CD4-positive, alpha-beta memory T cell (primary cell): ENCODE measurements at regions not wholly inside any gene's neighbourhood (a gene's known extent, or its start where the extent isn't known, plus 50 kb on each side); places are given as distances from the start of the nearest gene placed in this dataset.

ENCODE experiments used
- CTCF ChIA-PET: fragments of 350-600 bp; sonication (Branson Sonifier 250); formaldehyde crosslinking; loops from one replicate; lab custom pipeline; 2021; ENCODE audit warnings: inconsistent platforms; ENCODE audit not compliant: partially characterized antibody; lab: Charles Lee
- POLR2A ChIA-PET: fragments of 350-600 bp; sonication (Branson Sonifier 250); formaldehyde crosslinking; loops from one replicate; lab custom pipeline; 2021; ENCODE audit not compliant: partially characterized antibody; lab: Charles Lee
- DNase-seq, 5 donors: peaks; one replicate each; pipeline versions ENCODE4 v3.0.0 to v3.0.0-alpha.2; 2020 to 2022; ENCODE audit warnings: mixed read lengths in 1 of 5
- H3K27ac ChIP-seq: one replicate; pipeline ENCODE4 v1.7.0; 2013; ENCODE audit warnings: low read depth, low read length
- H3K27me3 ChIP-seq: 2 replicates; pipeline ENCODE4 v1.7.0; 2013; ENCODE audit warnings: mild to moderate bottlenecking, low read length, moderate library complexity; ENCODE audit not compliant: insufficient read depth
- H3K36me3 ChIP-seq: 2 replicates; pipeline ENCODE4 v1.7.0; 2013; ENCODE audit warnings: mild to moderate bottlenecking, low read length, moderate library complexity; ENCODE audit not compliant: insufficient read depth
- H3K4me1 ChIP-seq: 2 replicates; pipeline ENCODE4 v1.7.0; 2013; ENCODE audit warnings: mild to moderate bottlenecking, low read length, moderate library complexity; ENCODE audit not compliant: insufficient read depth
- H3K4me3 ChIP-seq, 2 donors: one replicate each; pipeline ENCODE4 v1.7.0; 2013; ENCODE audit warnings: low read length in 2 of 2, mild to moderate bottlenecking in 1 of 2
- H3K9me3 ChIP-seq, 2 donors: one replicate each; pipeline ENCODE4 v1.7.0; 2013; ENCODE audit warnings: low read length in 2 of 2, control low read depth in 1 of 2; ENCODE audit not compliant: control insufficient read depth in 1 of 2
- H3K27ac Mint-ChIP-seq, 7 donors: one replicate each; pipeline ENCODE4 v1.8.0; 2020 to 2021; ENCODE audit warnings: mixed read lengths in 7 of 7, mild to moderate bottlenecking in 6 of 7, inconsistent platforms in 3 of 7, moderate library complexity in 3 of 7
- H3K27me3 Mint-ChIP-seq, 2 donors: one replicate each; pipeline ENCODE4 v1.8.0; 2020 to 2021; ENCODE audit warnings: mixed read lengths in 2 of 2
- H3K36me3 Mint-ChIP-seq, 2 donors: one replicate each; pipeline ENCODE4 v1.8.0; 2020 to 2021; ENCODE audit warnings: mixed read lengths in 2 of 2, inconsistent platforms in 1 of 2, mild to moderate bottlenecking in 1 of 2
- H3K4me1 Mint-ChIP-seq, 4 donors: one replicate each; pipeline ENCODE4 v1.8.0; 2020 to 2021; ENCODE audit warnings: mixed read lengths in 4 of 4, mild to moderate bottlenecking in 1 of 4
- H3K4me3 Mint-ChIP-seq, 8 donors: one replicate each; pipeline ENCODE4 v1.8.0; 2020 to 2021; ENCODE audit warnings: mixed read lengths in 8 of 8, mild to moderate bottlenecking in 7 of 8, moderate library complexity in 6 of 8, inconsistent platforms in 3 of 8
- H3K9me3 Mint-ChIP-seq, 8 donors: one replicate each; pipeline ENCODE4 v1.8.0; 2020 to 2021; ENCODE audit warnings: mixed read lengths in 8 of 8, mild to moderate bottlenecking in 5 of 8, inconsistent platforms in 3 of 8, moderate library complexity in 1 of 8
- intact Hi-C: fragments of 100-400 bp; cut with micrococcal nuclease; formaldehyde crosslinking; loops from one replicate; pipeline ENCODE4 v1.15.1; 2023

- H3K27me3 ChIP-seq, result no peaks in the 10 kb centered on the region
- Mint-ChIP-seq H3K27ac (no peak overlapping the region), H3K36me3 (no peaks in the 10 kb centered on the region), H3K27me3 (no peaks in the 10 kb centered on the region), H3K9me3 (peaks cover 0 to 5% (median 0%) of the 10 kb centered on the region in 8 donors), H3K4me1 (no peaks in the 10 kb centered on the region), H3K4me3 (no peak overlapping the region)
- ChIA-PET CTCF (no interaction called here), POLR2A (no interaction called here)
- no peak overlapping the region for H3K4me3 ChIP-seq
- H3K9me3 ChIP-seq, result no peaks in the 10 kb centered on the region
- no peak overlapping the region for H3K27ac ChIP-seq
- no peaks in the 10 kb centered on the region for H3K36me3 ChIP-seq
- intact Hi-C loops, result no loop called here
- no peaks in the 10 kb centered on the region for H3K4me1 ChIP-seq
- DNase-seq, result no peak
These were observed 917.7 kb upstream of the SLC10A2 start for GRCh38 chr13:103983948-103984347.

GRCh38 chr13:103976371-103976770, 910.2 kb upstream of the SLC10A2 start:
- DNase-seq, result no peak
- H3K36me3 Mint-ChIP-seq, result no peaks in the 10 kb centered on the region
- CTCF ChIA-PET, result no interaction called here
- intact Hi-C loops, result no loop called here
- no peaks in the 10 kb centered on the region for H3K9me3 ChIP-seq
- POLR2A ChIA-PET, result no interaction called here
- H3K27ac Mint-ChIP-seq, result no peak overlapping the region
- H3K27me3 ChIP-seq, result no peaks in the 10 kb centered on the region
- no peaks in the 10 kb centered on the region for H3K27me3 Mint-ChIP-seq
- H3K4me3 Mint-ChIP-seq, result no peak overlapping the region
- H3K27ac ChIP-seq, result no peak overlapping the region
- H3K4me3 ChIP-seq, result no peak overlapping the region
- H3K9me3 Mint-ChIP-seq, result peaks cover 0 to 11% (median 3%) of the 10 kb centered on the region in 8 donors
- no peaks in the 10 kb centered on the region for H3K36me3 ChIP-seq
- peaks cover 0 to 4% (median 0%) of the 10 kb centered on the region in 4 donors for H3K4me1 Mint-ChIP-seq
- no peaks in the 10 kb centered on the region for H3K4me1 ChIP-seq

GRCh38 chr13:103973740-103974139, 907.5 kb upstream of the SLC10A2 start:
- Histone ChIP-seq H3K27me3 (no peaks in the 10 kb centered on the region), H3K27ac (no peak overlapping the region), H3K4me1 (no peaks in the 10 kb centered on the region), H3K9me3 (no peaks in the 10 kb centered on the region), H3K4me3 (no peak overlapping the region), H3K36me3 (no peaks in the 10 kb centered on the region)
- Mint-ChIP-seq H3K9me3 (peaks cover 0 to 10% (median 2%) of the 10 kb centered on the region in 8 donors), H3K36me3 (no peaks in the 10 kb centered on the region), H3K27ac (no peak overlapping the region), H3K27me3 (no peaks in the 10 kb centered on the region), H3K4me3 (no peak overlapping the region), H3K4me1 (peaks cover 0 to 4% (median 0%) of the 10 kb centered on the region in 4 donors)
- ChIA-PET POLR2A (no interaction called here), CTCF (no interaction called here)
- no peak for DNase-seq
- intact Hi-C loops, result no loop called here

DNA sequence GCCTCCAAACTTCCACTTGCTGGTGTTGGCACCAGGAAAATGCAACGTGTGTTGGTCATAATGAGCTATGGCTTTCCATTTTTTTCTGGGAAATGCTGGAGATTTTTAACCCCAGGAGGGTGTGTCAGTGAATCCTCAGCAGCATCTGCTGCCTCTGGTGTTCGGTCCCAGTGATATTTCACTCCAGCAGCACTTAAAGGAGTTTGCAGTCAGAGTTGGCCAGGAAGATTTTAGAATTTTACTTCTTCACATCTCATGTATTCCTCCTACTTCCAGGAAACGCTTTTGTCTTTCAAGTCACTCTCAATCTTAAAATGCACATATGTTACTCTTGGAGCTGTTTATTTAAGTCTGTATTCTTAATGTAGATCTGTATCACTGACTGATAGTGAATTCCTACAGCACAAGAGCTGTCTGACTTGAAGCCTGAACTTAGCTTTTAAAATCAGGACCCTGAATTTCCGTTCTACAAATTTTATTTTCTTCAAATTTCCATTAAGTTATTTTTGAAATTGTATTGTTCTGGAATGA, 903.4 kb upstream of the SLC10A2 start:
- H3K27me3 ChIP-seq, result no peaks in the 10 kb centered on the region
- Mint-ChIP-seq H3K4me3 (no peak overlapping the region), H3K9me3 (peaks cover 0 to 10% (median 1%) of the 10 kb centered on the region in 8 donors), H3K27ac (no peak overlapping the region), H3K36me3 (no peaks in the 10 kb centered on the region), H3K4me1 (no peaks in the 10 kb centered on the region), H3K27me3 (no peaks in the 10 kb centered on the region)
- H3K27ac ChIP-seq, result no peak overlapping the region
- no peaks in the 10 kb centered on the region for H3K36me3 ChIP-seq
- ChIA-PET CTCF (no interaction called here), POLR2A (no interaction called here)
- no peak overlapping the region for H3K4me3 ChIP-seq
- no peak for DNase-seq
- H3K4me1 ChIP-seq, result no peaks in the 10 kb centered on the region
- H3K9me3 ChIP-seq, result no peaks in the 10 kb centered on the region
- intact Hi-C loops, result no loop called here

DNA sequence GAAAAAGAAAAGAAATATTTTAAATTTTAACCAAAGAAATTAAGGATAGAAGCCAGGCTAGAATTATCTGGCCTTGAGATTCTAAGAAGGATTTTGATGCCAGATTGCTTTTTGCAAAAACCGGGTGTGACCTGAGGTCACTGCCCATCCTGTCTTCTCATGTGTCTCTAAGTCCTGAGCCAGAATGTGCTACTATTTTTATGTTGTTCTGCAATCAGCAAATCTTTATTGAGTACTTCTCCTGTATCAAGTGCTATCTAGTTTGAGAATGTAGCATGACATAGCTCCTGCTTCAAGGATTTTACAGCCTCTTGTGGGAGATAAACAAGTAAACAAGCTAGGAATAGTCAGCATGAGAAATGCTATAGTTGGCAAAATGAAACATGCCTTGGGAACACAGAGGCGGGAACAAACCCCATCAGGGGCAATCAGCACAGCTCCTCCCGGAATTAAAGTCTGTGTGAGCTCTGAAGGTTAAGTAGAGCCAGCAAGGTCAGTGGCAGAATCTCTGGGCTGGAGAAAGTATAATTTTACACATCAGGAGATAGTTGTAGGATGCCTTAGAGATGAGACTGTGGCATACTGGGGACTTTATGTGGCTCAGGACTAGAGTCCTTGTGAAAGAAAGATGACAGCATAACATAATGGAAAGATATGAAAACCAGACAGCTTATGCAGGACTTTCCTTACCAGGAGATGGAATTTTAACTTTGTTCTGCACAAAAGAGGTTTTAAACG, 899.5 kb upstream of the SLC10A2 start:
- H3K27ac ChIP-seq, result no peak overlapping the region
- Mint-ChIP-seq H3K4me3 (no peak overlapping the region), H3K36me3 (no peaks in the 10 kb centered on the region), H3K4me1 (no peaks in the 10 kb centered on the region), H3K27me3 (no peaks in the 10 kb centered on the region), H3K9me3 (peaks cover 2 to 12% (median 6%) of the 10 kb centered on the region in 8 donors), H3K27ac (no peak overlapping the region)
- H3K9me3 ChIP-seq, result no peaks in the 10 kb centered on the region
- intact Hi-C loops, result no loop called here
- no peaks in the 10 kb centered on the region for H3K4me1 ChIP-seq
- no peak for DNase-seq
- POLR2A ChIA-PET, result no interaction called here
- CTCF ChIA-PET, result no interaction called here
- H3K36me3 ChIP-seq, result no peaks in the 10 kb centered on the region
- no peak overlapping the region for H3K4me3 ChIP-seq
- H3K27me3 ChIP-seq, result no peaks in the 10 kb centered on the region

DNA sequence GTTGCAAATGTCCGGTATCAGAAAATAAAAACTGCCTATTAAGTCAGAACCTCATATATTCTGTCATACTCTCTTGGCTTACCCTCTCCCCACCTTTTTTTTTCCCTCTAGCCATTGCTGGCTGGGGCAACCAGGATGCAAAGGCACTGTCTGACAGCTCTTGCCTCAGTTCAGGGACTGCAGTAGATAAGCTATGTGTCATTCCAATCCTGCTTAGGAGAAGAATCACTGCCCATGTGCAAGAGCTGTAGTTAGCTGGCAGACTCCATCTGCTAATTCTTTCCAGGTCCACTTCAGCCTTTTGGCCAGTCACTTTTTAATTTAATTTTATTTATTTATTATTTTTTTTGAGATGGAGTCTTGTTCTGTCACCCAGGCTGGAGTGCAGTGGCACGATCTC, 895.6 kb upstream of the SLC10A2 start:
- H3K4me1 ChIP-seq, result no peaks in the 10 kb centered on the region
- no peak for DNase-seq
- Mint-ChIP-seq H3K36me3 (no peaks in the 10 kb centered on the region), H3K4me3 (no peak overlapping the region), H3K27ac (no peak overlapping the region), H3K9me3 (peaks cover 2 to 15% (median 6%) of the 10 kb centered on the region in 8 donors), H3K4me1 (no peaks in the 10 kb centered on the region), H3K27me3 (no peaks in the 10 kb centered on the region)
- ChIA-PET POLR2A (no interaction called here), CTCF (no interaction called here)
- H3K27ac ChIP-seq, result no peak overlapping the region
- intact Hi-C loops, result no loop called here
- no peak overlapping the region for H3K4me3 ChIP-seq
- H3K27me3 ChIP-seq, result no peaks in the 10 kb centered on the region
- no peaks in the 10 kb centered on the region for H3K36me3 ChIP-seq
- no peaks in the 10 kb centered on the region for H3K9me3 ChIP-seq

GRCh38 chr13:103961129-103961528, 894.9 kb upstream of the SLC10A2 start:
- ChIA-PET POLR2A (no interaction called here), CTCF (no interaction called here)
- no peaks in the 10 kb centered on the region for H3K9me3 ChIP-seq
- no peaks in the 10 kb centered on the region for H3K36me3 ChIP-seq
- Mint-ChIP-seq H3K9me3 (peaks cover 2 to 15% (median 6%) of the 10 kb centered on the region in 8 donors), H3K27me3 (no peaks in the 10 kb centered on the region), H3K4me1 (no peaks in the 10 kb centered on the region), H3K36me3 (no peaks in the 10 kb centered on the region), H3K4me3 (no peak overlapping the region), H3K27ac (no peak overlapping the region)
- no peak for DNase-seq
- no peak overlapping the region for H3K4me3 ChIP-seq
- H3K4me1 ChIP-seq, result no peaks in the 10 kb centered on the region
- no peak overlapping the region for H3K27ac ChIP-seq
- no peaks in the 10 kb centered on the region for H3K27me3 ChIP-seq
- intact Hi-C loops, result no loop called here
